HCT116 (cell line): ENCODE measurements at regions not wholly inside any gene's neighbourhood (a gene's known extent, or its start where the extent isn't known, plus 50 kb on each side); places are given as distances from the start of the nearest gene placed in this dataset.

Experiments
- ATAC-seq: fragments of 200-7000 bp; cut with Tn5 transposase; 2 replicates; pipeline ENCODE4 v1.9.1; 2020; ENCODE audit warnings: mild to moderate bottlenecking, moderate library complexity
- BruUV-seq: library from RNA; stranded (reverse); fragments of 400-500 nt; replicated peaks from 2 replicates; lab custom pipeline; 2021; lab: Mats Ljungman, UMichigan
- CTCF ChIA-PET: fragments of 300-600 bp; sonication (Branson Sonifier 250); formaldehyde crosslinking; loops from one replicate; lab custom pipeline; 2021; ENCODE audit warnings: antibody characterized with exemption; lab: Charles Lee
- POLR2A ChIA-PET: fragments of 300-600, 350-600 bp; sonication (Branson Sonifier 250); formaldehyde crosslinking; loops from one replicate; lab custom pipeline; 2021; ENCODE audit warnings: antibody characterized with exemption; lab: Charles Lee
- RAD21 ChIA-PET, 2 experiments: fragments of 300-600 bp; sonication (Branson Sonifier 250); formaldehyde crosslinking; loops; one replicate each; lab custom pipeline; 2023; ENCODE audit warnings: low total read pairs in 2 of 2; ENCODE audit not compliant: uncharacterized antibody in 2 of 2, unreplicated experiment in 2 of 2, low non-redundant PET in 1 of 2; lab: Charles Lee
- DNase-seq: peaks from one replicate; pipeline ENCODE4 v3.0.0-alpha.2; 2010; ENCODE audit warnings: low read depth, low spot score
- H2AFZ ChIP-seq: fragments of 200-600 bp; shearing (Covaris generic), sonication (generic); 2 replicates; pipeline ENCODE4 v1.6.1; 2017; ENCODE audit warnings: low read depth, mixed run types, mixed read lengths, antibody characterized with exemption, low read length; ENCODE audit not compliant: poor library complexity, severe bottlenecking
- H3K27ac ChIP-seq: 2 replicates; pipeline ENCODE4 v1.5.1; 2012; ENCODE audit warnings: low read depth, low read length
- H3K27me3 ChIP-seq: fragments of 200-600 bp; sonication (generic); 2 replicates; pipeline ENCODE4 v1.6.1; 2016; ENCODE audit warnings: mixed run types, low read length, mixed read lengths; ENCODE audit not compliant: insufficient read depth
- H3K36me3 ChIP-seq, 2 experiments: fragments of 200-500 bp in 1 of 2; fragments of 200-600 bp in 1 of 2; sonication (Bioruptor generic) in 1 of 2; sonication (generic) in 1 of 2; 2 replicates each; pipeline versions ENCODE4 v1.5.1 to v1.6.1; 2014 to 2016; ENCODE audit warnings: low read length in 2 of 2, inconsistent platforms in 1 of 2, mixed read lengths in 1 of 2, mixed run types in 1 of 2; ENCODE audit not compliant: insufficient read depth in 2 of 2, control insufficient read depth in 1 of 2
- H3K4me1 ChIP-seq, 2 experiments: fragments of 200-600 bp in 1 of 2; sonication (generic) in 1 of 2; 2 replicates each; pipeline versions ENCODE4 v1.5.1 to v1.6.1; 2012 to 2017; ENCODE audit warnings: low read length in 2 of 2, inconsistent platforms in 1 of 2, mild to moderate bottlenecking in 1 of 2, mixed read lengths in 1 of 2, mixed run types in 1 of 2, moderate library complexity in 1 of 2; ENCODE audit not compliant: insufficient read depth in 2 of 2, control insufficient read depth in 1 of 2
- H3K4me2 ChIP-seq: fragments of 200-600 bp; sonication (generic); 2 replicates; pipeline ENCODE4 v1.6.1; 2017; ENCODE audit warnings: mixed run types, low read length, mixed read lengths
- H3K4me3 ChIP-seq, 2 experiments: fragments of 200-600 bp in 1 of 2; sonication (generic) in 1 of 2; replicated peaks in 1 of 2; 2 replicates each; pipeline ENCODE4 v1.5.1; 2011 to 2016; ENCODE audit warnings: low read length in 2 of 2, control low read depth in 1 of 2, low read depth in 1 of 2, mild to moderate bottlenecking in 1 of 2, mixed read lengths in 1 of 2, mixed run types in 1 of 2
- H3K79me2 ChIP-seq: fragments of 200-600 bp; sonication (generic); 2 replicates; pipeline ENCODE4 v1.6.1; 2017; ENCODE audit warnings: mild to moderate bottlenecking, mixed run types, low read length, moderate library complexity, mixed read lengths; ENCODE audit not compliant: insufficient read depth
- H3K9ac ChIP-seq: fragments of 200-600 bp; sonication (generic); 2 replicates; pipeline ENCODE4 v1.6.1; 2016; ENCODE audit warnings: low read length, mixed read lengths
- H3K9me2 ChIP-seq: fragments of 200-600 bp; sonication (generic), shearing (Covaris generic); 2 replicates; pipeline ENCODE4 v1.6.1; 2017; ENCODE audit warnings: mixed run types, mild to moderate bottlenecking, moderate library complexity; ENCODE audit not compliant: insufficient read depth
- H3K9me3 ChIP-seq, 2 experiments: fragments of 200-500 bp in 1 of 2; fragments of 200-600 bp in 1 of 2; sonication (Bioruptor generic) in 1 of 2; sonication (generic) in 1 of 2; 2 replicates each; pipeline ENCODE4 v1.6.1; 2014 to 2017; ENCODE audit warnings: low read length in 2 of 2, mixed read lengths in 2 of 2, inconsistent platforms in 1 of 2, low read depth in 1 of 2, mild to moderate bottlenecking in 1 of 2, mixed run types in 1 of 2, moderate library complexity in 1 of 2; ENCODE audit not compliant: control insufficient read depth in 1 of 2, insufficient read depth in 1 of 2
- H4K20me1 ChIP-seq: fragments of 200-600 bp; sonication (generic), shearing (Covaris generic); 2 replicates; pipeline ENCODE4 v1.6.1; 2017; ENCODE audit warnings: mixed run types, mild to moderate bottlenecking, moderate library complexity; ENCODE audit not compliant: insufficient read depth
- CEBPB ChIP-seq: IDR thresholded peaks from 2 replicates; pipeline ENCODE4 v1.6.1; 2012; ENCODE audit warnings: low read depth
- CTCF ChIP-seq, 3 experiments: fragments of 200-600 bp in 1 of 3; sonication (generic) in 1 of 3; IDR thresholded peaks in 2 of 3; conservative IDR thresholded peaks in 1 of 3; 2 replicates each; pipeline ENCODE4 v1.5.1; 2012 to 2017; ENCODE audit warnings: low read depth in 2 of 3, low read length in 2 of 3, antibody characterized with exemption in 1 of 3, borderline replicate concordance in 1 of 3, control low read depth in 1 of 3, mild to moderate bottlenecking in 1 of 3, mixed read lengths in 1 of 3, mixed run types in 1 of 3, moderate library complexity in 1 of 3; ENCODE audit not compliant: insufficient read depth in 1 of 3
- EGR1 ChIP-seq: IDR thresholded peaks from 2 replicates; pipeline ENCODE4 v1.6.1; 2012; ENCODE audit warnings: low read depth
- ELF1 ChIP-seq: IDR thresholded peaks from 2 replicates; pipeline ENCODE4 v1.6.1; 2012; ENCODE audit warnings: low read depth, borderline replicate concordance
- EZH2 ChIP-seq: fragments of 200-600 bp; sonication (generic); IDR thresholded peaks from 2 replicates; pipeline ENCODE4 v1.6.1; 2017; ENCODE audit warnings: antibody characterized with exemption, mixed run types
- EZH2phosphoT487 ChIP-seq: fragments of 200-600 bp; IDR thresholded peaks from 2 replicates; pipeline ENCODE4 v1.6.1; 2018; ENCODE audit warnings: antibody characterized with exemption, borderline replicate concordance
- JUND ChIP-seq: IDR thresholded peaks from 2 replicates; pipeline ENCODE4 v1.6.1; 2012
- POLR2A ChIP-seq: IDR thresholded peaks from 2 replicates; pipeline ENCODE4 v1.7.0; 2011; ENCODE audit warnings: borderline replicate concordance; ENCODE audit not compliant: insufficient read depth, insufficient read length; ENCODE audit errors: extremely low read depth
- RAD21 ChIP-seq: IDR thresholded peaks from 2 replicates; pipeline ENCODE4 v1.6.1; 2012; ENCODE audit warnings: low read depth, mild to moderate bottlenecking
- REST ChIP-seq: IDR thresholded peaks from 2 replicates; pipeline ENCODE4 v1.6.1; 2012; ENCODE audit warnings: low read depth
- SP1 ChIP-seq: IDR thresholded peaks from 2 replicates; pipeline ENCODE4 v1.6.1; 2012; ENCODE audit warnings: low read depth
- SRF ChIP-seq: IDR thresholded peaks from 2 replicates; pipeline ENCODE4 v1.6.1; 2012; ENCODE audit warnings: low read depth
- TCF7L2 ChIP-seq: IDR thresholded peaks from 2 replicates; pipeline ENCODE4 v1.7.0; 2011; ENCODE audit warnings: borderline replicate concordance, inconsistent platforms; ENCODE audit not compliant: insufficient read depth, insufficient read length; ENCODE audit errors: extremely low read depth
- YY1 ChIP-seq: IDR thresholded peaks from 2 replicates; pipeline ENCODE4 v1.6.1; 2011; ENCODE audit warnings: low read length, low read depth, moderate library complexity, mild to moderate bottlenecking; ENCODE audit not compliant: insufficient replicate concordance; ENCODE audit errors: extremely low read depth
- ZBTB33 ChIP-seq: IDR thresholded peaks from 2 replicates; pipeline ENCODE4 v1.6.1; 2011; ENCODE audit warnings: mild to moderate bottlenecking, low read length, moderate library complexity; ENCODE audit not compliant: insufficient replicate concordance; ENCODE audit errors: extremely low read depth
- ZFX ChIP-seq: fragments of 450-650 bp; IDR thresholded peaks from 2 replicates; pipeline ENCODE4 v1.6.1; 2017
- ZNF274 ChIP-seq: fragments of 200-500 bp; sonication (Bioruptor generic); IDR thresholded peaks from 2 replicates; pipeline ENCODE4 v1.6.1; 2014; ENCODE audit warnings: mild to moderate bottlenecking, low read depth, low read length, inconsistent platforms
- intact Hi-C: fragments of 100-400 bp; cut with micrococcal nuclease; formaldehyde crosslinking; loops from 2 replicates; pipeline ENCODE4 v1.10.0; 2022

GRCh38 chr3:67064105-67064504, 66.0 kb downstream of the KBTBD8 start:
- ChIA-PET CTCF (no interaction called here), RAD21 (no interaction called here), POLR2A (no interaction called here)
- Histone ChIP-seq H3K79me2 (no peaks in the 10 kb centered on the region), H3K27me3 (peaks cover 17% of the 10 kb centered on the region), H3K9me3 (no peaks in the 10 kb centered on the region), H3K27ac (no peak overlapping the region), H3K4me2 (no peak overlapping the region), H3K9me2 (no peaks in the 10 kb centered on the region), H3K9ac (no peak overlapping the region), H3K36me3 (no peaks in the 10 kb centered on the region), H2AFZ (no peak overlapping the region), H4K20me1 (no peaks in the 10 kb centered on the region), H3K4me3 (no peak overlapping the region), H3K4me1 (no peaks in the 10 kb centered on the region)
- intact Hi-C loops = no loop called here
- ATAC-seq (no peak), DNase-seq (no peak)
- no TSS peak for BruUV-seq
- TF ChIP-seq REST (no peak), ZBTB33 (no peak), EGR1 (no peak), YY1 (no peak), EZH2 (no peak), ELF1 (no peak), TCF7L2 (no peak), ZNF274 (no peak), CTCF (IDR thresholded peaks at IDR 0.05 in 2 of 3, conservative IDR thresholded peaks at IDR 0.05 in 1 of 3; ENCODE audit: borderline replicate concordance in 1 of 3, insufficient read depth in 1 of 3, low read depth in 2 of 3, low read length in 2 of 3) (no peak), SP1 (no peak), RAD21 (no peak), CEBPB (no peak), ZFX (no peak), EZH2phosphoT487 (no peak), SRF (no peak), POLR2A (no peak), JUND (no peak)
